ENCODE measurements at regions not wholly inside any gene's neighbourhood (a gene's known extent, or its start where the extent isn't known, plus 50 kb on each side); places are given as distances from the start of the nearest gene placed in this dataset.

DNA sequence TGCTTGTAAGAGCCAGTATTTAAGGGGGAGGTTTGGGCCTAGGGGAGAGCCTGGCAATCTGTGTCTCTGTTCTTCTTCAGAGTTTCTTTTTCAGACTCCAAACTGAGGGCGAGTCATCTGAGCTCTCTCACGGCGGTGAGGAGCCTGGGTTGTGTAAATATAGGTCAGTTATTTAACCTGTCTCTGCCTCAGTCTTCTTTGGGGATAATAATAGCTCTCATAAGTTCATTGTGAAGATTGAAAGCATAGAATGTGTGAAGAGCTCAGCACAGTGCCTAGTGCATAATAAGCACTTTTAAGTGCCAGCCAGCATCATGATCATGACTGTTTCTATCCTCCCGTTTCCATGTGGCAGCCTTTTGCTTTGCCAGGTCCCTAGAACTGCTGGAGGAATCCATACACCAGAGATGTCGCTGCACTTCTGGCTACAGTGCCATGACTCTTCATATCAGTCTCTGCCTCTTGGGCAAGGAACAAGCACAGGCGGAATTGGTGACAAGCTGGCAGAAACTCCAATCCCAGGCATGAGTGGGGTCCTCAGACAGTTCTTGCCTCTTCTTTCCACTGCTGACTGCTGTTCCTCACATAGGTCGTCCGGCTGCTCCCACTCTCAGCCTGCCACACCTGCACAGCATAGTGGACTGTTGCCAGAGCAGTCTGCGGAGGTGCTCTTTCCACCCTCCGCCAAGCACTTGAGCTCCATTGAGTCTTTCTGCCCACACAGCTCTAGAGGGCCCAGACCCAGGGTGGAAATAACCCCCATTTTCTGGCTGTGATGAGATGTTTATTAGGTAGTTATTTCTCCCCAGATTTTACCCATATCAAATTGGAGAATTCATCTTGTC lies 103.7 kb upstream of the MAML3 start:
- H3K36me3 ChIP-seq: no peaks in the 10 kb centered on the region
- no peaks in the 10 kb centered on the region for H3K9me3 ChIP-seq
- no peak for DNase-seq (ENCODE audit: extremely low spot score in 2 of 2)
- intact Hi-C loops (cut with DNase I): no loop called here
- peak overlapping the region; percentile 22 for H3K27ac ChIP-seq
- no peak overlapping the region for H3K4me3 ChIP-seq
- TF ChIP-seq CTCF (IDR thresholded peaks at IDR 0.05) (no peak), POLR2AphosphoS5 (IDR thresholded peaks at IDR 0.05; ENCODE audit: insufficient read depth in 1 of 2, low read depth in 1 of 2) (no peak), POLR2A (IDR thresholded peaks at IDR 0.05) (no peak)
- H3K4me1 ChIP-seq: peaks cover 13% of the 10 kb centered on the region
- H3K27me3 ChIP-seq: no peaks in the 10 kb centered on the region

- no peak for DNase-seq (ENCODE audit: extremely low spot score in 2 of 2)
- Histone ChIP-seq H3K27ac (no peak overlapping the region), H3K9me3 (no peaks in the 10 kb centered on the region), H3K4me3 (no peak overlapping the region), H3K36me3 (no peaks in the 10 kb centered on the region), H3K27me3 (no peaks in the 10 kb centered on the region), H3K4me1 (peaks cover 21% of the 10 kb centered on the region)
- intact Hi-C loops (cut with DNase I): no loop called here
- TF ChIP-seq POLR2AphosphoS5 (IDR thresholded peaks at IDR 0.05; ENCODE audit: insufficient read depth in 1 of 2, low read depth in 1 of 2): no peak
- TF ChIP-seq CTCF (IDR thresholded peaks at IDR 0.05): no peak
- no peak for TF ChIP-seq POLR2A (IDR thresholded peaks at IDR 0.05)
Observed at GRCh38 chr4:140256941-140257340, 103.0 kb upstream of the MAML3 start.

DNA sequence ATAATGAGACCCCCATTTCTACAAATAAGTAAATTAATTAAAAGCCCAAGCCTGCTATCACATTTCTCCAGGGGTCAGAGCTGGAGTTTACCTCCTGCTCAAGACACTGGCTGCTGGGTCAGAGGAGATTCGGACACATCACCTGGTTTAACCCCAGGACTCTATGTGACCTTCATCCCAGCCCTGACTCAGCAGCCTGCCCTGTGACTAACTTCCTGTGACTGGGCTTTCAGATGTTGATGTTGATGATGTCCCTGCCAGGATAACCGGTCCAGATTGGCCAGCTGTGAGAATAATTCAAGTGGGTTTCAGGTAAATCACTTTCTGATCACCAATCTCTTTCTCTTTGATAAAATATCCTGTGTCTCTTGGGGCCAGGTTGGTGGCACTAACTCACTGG lies 102.4 kb upstream of the MAML3 start:
- Histone ChIP-seq H3K27ac (peak overlapping the region; percentile 96), H3K4me1 (peaks cover 24% of the 10 kb centered on the region), H3K4me3 (no peak overlapping the region), H3K27me3 (no peaks in the 10 kb centered on the region), H3K36me3 (no peaks in the 10 kb centered on the region), H3K9me3 (no peaks in the 10 kb centered on the region)
- intact Hi-C loops (cut with DNase I): no loop called here
- DNase-seq (ENCODE audit: extremely low spot score in 2 of 2): no peak
- TF ChIP-seq CTCF (IDR thresholded peaks at IDR 0.05) (no peak), POLR2AphosphoS5 (IDR thresholded peaks at IDR 0.05; ENCODE audit: insufficient read depth in 1 of 2, low read depth in 1 of 2) (no peak), POLR2A (IDR thresholded peaks at IDR 0.05) (no peak)

DNA sequence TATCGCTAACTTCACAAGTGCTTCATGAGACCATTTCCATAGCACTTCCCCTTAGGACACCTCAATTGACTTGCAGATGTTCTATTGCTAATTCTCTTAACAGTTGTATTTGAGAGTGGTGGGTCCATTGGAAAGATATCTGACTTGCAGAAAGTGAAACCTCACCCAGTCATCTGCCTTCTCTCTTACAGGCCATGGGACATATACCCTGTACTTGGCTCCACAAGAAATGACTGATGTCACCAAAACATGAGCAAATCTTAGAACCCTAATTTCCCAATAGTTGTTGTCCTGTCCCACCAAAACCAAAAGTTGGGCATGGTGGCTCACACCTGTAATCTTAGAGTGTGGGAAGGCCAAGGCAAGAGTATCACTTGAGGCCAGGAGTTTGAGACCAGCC lies 101.9 kb upstream of the MAML3 start:
- H3K4me1 ChIP-seq: peaks cover 24% of the 10 kb centered on the region
- no peaks in the 10 kb centered on the region for H3K9me3 ChIP-seq
- DNase-seq (ENCODE audit: extremely low spot score in 2 of 2): no peak
- no peaks in the 10 kb centered on the region for H3K36me3 ChIP-seq
- H3K4me3 ChIP-seq: no peak overlapping the region
- no peaks in the 10 kb centered on the region for H3K27me3 ChIP-seq
- peak overlapping the region; percentile 96 for H3K27ac ChIP-seq
- TF ChIP-seq POLR2AphosphoS5 (IDR thresholded peaks at IDR 0.05; ENCODE audit: insufficient read depth in 1 of 2, low read depth in 1 of 2) (no peak), CTCF (IDR thresholded peaks at IDR 0.05) (no peak), POLR2A (IDR thresholded peaks at IDR 0.05) (no peak)
- intact Hi-C loops (cut with DNase I): no loop called here

GRCh38 chr4:140255467-140255866 lies 101.5 kb upstream of the MAML3 start:
- no peak for DNase-seq (ENCODE audit: extremely low spot score in 2 of 2)
- H3K27me3 ChIP-seq: no peaks in the 10 kb centered on the region
- no peak for TF ChIP-seq POLR2A (IDR thresholded peaks at IDR 0.05)
- TF ChIP-seq CTCF (IDR thresholded peaks at IDR 0.05): no peak
- no peak for TF ChIP-seq POLR2AphosphoS5 (IDR thresholded peaks at IDR 0.05; ENCODE audit: insufficient read depth in 1 of 2, low read depth in 1 of 2)
- intact Hi-C loops (cut with DNase I): no loop called here
- H3K9me3 ChIP-seq: no peaks in the 10 kb centered on the region
- peaks cover 24% of the 10 kb centered on the region for H3K4me1 ChIP-seq
- H3K4me3 ChIP-seq: no peak overlapping the region
- peak overlapping the region; percentile 96 for H3K27ac ChIP-seq
- no peaks in the 10 kb centered on the region for H3K36me3 ChIP-seq

Data from vagina (tissue), 2 donors.